Stimulated activated CD4-positive, alpha-beta T cell treated with anti-CD3 and anti-CD28 coated beads, Interleukin-2, amount 100 ng/mL, for 24 hours (primary cell): ENCODE measurements at regions not wholly inside any gene's neighbourhood (a gene's known extent, or its start where the extent isn't known, plus 50 kb on each side); places are given as distances from the start of the nearest gene placed in this dataset.
"Not testable (repeated sequence)": the region's sequence is repeated elsewhere in the genome, so short reads cannot be mapped to it uniquely, and the experiment has no call there.

Experiments
- DNase-seq, 2 donors: peaks; one replicate each; pipeline ENCODE4 v3.0.0-alpha.2; 2020

GRCh38 chr7:118843456-118843855 is 619.0 kb downstream of the ANKRD7 start:
- no peak for DNase-seq

GRCh38 chr7:118844748-118845147 is 620.2 kb downstream of the ANKRD7 start:
- no peak for DNase-seq

GRCh38 chr7:118845791-118846190 is 621.3 kb downstream of the ANKRD7 start:
- DNase-seq: no peak

DNA sequence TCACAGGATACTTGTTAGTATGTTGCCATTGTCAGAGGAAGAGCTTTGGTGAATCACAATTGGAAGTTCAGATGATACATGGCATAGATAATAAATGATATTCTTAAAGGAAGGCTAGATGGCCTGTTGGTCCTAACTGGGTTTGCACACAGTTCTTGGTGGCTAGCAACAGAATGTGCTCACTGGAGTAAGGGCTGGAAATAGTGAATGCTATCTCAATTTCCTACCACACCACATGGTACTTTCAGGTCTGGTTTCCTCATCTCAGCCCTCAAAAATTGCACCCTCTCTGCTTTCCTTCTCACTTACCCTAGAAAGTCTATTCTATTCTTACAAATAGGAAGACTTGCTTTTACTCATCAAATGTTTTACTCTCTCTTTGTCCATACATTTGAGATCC is 622.5 kb downstream of the ANKRD7 start:
- DNase-seq: no peak

GRCh38 chr7:118855290-118855689 is 630.8 kb downstream of the ANKRD7 start:
- no peak for DNase-seq

- DNase-seq: no peak
Measured at GRCh38 chr7:118858651-118859149, 634.2 kb downstream of the ANKRD7 start.

DNA sequence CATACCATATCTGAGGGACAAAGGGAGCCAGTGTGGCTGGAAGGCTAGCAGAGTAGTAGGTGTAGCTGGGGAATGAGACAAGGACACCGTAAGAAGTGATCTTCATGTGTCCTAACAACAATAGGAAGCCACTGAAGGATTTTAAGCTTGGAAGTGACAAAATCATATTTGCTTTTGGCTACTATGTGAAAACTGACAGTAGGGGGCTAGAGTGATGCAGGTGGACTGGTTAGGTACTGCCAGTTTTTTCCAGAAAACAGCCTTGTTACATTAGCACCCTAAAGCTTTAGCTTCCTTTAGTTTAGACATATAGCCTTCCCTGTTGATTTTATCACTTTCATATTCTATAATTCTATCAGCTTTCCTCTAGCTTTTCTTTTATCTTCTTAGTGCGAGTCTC is 637.1 kb downstream of the ANKRD7 start:
- no peak for DNase-seq

DNA sequence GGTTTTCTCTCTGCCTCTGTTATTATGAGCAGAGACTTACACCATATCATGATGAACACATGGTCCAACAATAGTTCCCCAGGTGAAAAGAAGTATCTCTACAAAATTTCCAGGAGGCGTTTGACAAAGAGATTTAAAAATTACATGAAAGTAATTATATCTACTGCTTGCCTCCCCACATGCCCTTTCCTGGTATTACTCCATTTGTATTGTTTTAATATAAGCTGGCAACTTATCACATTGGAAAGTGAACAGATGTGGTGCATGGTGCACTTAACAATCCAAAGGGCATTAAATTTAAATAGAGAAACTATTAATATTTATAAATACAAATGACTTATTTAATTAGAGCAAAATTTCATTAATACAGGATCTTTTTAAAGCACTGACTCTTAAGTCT is 638.2 kb downstream of the ANKRD7 start:
- no peak for DNase-seq

- DNase-seq: no peak
Measured at GRCh38 chr7:118863966-118864365, 639.5 kb downstream of the ANKRD7 start.

DNA sequence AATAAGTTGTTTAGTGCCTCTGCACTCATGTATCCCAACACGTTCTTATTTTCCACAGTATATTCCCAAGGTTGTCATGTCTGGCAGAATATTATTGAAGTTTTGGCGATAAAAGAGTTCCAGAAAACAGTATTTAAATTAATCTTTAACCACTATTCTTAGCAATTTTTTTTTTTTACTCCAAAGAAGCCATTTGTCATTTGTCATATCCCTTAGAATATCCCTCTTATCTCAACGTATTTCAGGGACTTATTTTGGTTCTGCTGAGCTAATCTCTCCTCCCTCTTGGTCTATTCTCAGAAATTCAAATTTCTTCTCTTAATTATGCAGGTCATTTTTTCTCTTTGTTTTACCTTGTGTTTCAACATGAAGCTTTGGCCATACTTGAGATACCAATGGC is 643.4 kb downstream of the ANKRD7 start:
- DNase-seq: no peak

DNA sequence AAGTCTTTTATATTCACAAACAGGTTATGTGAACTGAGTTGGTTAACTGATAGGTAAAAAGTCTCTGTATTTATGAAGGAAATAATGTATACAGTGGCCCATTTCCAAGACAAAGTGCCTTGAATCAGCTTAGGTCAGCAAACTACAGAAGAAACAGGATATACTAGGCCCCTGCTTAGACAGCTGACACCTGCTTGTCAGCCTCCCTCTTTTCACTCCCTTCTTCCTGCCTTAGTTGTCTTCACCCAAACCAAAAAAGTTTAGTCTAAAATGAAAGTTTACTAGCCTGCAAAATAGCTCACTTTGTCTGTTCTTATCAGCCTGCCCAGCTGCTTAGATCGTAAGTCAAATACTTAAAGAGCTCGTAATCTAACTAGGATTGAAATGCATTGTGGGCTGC is 644.6 kb downstream of the ANKRD7 start:
- not testable (repeated sequence) for DNase-seq

DNA sequence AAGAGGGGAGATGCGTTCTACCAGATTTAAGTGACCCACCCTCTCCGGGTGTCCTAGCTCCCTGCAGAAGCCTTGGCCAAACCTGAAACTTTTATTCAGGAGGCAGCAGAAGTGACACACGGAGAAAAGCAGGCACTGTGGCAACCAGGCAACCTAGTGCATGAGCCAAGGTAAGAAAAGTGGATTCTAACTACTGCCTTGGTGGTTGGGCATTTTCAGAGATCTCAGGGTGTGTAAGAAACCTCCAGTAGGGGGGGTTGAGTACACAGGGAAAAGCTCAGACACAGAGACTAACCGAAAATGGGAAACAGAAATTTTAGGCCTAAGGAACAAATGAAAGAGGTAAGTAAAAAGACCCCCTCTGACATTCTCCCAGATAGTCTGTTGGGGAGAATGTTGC is 645.7 kb downstream of the ANKRD7 start:
- DNase-seq: no peak

DNA sequence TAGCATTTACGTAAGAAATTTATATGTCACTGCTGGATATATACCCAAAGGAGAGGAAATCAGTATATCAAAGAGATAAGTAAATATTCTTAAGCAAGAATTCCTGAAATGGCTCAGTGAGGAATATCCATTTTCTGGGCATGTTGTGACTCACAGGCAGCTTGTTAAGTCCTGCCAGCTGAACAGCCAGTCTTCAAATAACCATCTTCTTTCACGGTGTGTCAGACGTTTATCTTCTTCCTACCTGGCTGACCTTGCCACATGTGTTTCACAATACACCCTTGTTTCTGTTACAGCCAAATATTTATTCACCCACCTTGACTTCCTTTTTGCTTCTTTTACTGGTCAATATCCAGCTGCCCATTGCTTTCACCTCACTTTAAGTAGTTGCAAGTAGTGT is 648.1 kb downstream of the ANKRD7 start:
- no peak for DNase-seq

DNA sequence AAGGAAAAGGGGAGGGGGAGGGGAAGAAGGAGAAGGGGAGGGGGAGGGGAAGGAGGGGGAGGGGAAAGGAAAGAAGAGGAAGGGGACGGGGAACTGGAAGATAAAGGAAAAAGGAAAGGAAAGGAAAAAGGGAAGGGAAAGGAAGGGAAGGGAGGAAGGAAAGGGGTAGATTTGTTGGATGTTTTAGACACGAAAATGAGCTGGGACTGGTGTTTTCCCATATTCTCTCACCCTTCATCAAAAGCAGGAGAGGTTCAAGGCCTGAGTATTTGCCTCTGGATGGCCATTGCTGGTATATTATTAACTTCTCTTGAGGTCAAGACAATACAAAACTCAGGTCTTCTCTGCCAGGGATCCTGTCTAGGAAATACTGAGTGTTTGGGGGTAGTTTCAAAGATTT is 652.7 kb downstream of the ANKRD7 start:
- DNase-seq: no peak

DNA sequence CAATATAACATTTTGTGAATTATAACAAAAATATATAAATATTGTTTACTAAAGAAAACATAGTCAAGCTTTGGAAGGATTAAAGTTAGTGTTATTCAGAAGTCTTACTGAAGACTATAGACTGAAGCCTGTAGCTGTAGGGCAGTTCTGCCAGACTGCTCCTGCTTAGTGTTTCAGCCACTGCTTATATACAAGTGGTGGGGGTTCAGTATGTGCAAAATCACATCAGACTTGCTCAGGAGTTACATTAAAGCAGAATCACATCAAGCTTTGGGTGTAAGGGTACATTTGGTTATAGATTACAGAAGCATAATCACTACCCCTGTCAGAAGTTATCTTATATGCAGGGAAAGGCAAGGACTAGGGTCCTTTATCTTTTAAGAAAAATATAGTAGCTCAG is 653.8 kb downstream of the ANKRD7 start:
- no peak for DNase-seq

- DNase-seq: no peak
Measured at GRCh38 chr7:118898284-118898683, 673.8 kb downstream of the ANKRD7 start.

- no peak for DNase-seq
Measured at GRCh38 chr7:118902600-118902999, 678.1 kb downstream of the ANKRD7 start.

DNA sequence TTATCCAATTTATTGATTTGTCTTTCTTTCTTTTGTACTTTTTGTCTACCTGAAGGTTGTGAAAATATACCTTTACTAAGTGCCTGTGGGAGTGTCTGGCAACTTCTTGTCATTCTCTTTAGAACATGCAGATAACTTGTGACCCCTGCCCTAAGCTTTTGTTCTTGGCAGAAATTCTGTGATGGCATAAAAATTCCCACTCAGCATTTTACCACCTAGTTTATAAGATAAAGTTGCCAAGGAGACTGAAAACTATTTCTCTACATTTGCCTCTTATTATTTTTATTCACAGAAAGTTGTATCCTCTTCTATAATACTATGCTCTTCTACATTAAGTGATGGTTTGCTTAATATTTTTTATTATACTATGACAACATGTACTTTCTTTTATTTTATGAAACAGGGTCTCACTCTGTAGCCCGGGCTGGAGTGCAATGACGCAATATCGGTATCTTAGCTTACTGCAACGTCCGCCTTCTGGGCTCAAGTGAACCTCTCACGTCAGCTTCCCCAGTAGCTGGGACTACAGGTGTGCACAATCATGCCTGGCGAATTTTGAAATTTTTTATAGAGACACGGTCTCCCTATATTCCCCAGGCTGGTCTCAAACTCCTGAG is 683.5 kb downstream of the ANKRD7 start:
- no peak for DNase-seq

GRCh38 chr7:118916120-118916519 is 691.6 kb downstream of the ANKRD7 start:
- DNase-seq: not testable (repeated sequence)

DNA sequence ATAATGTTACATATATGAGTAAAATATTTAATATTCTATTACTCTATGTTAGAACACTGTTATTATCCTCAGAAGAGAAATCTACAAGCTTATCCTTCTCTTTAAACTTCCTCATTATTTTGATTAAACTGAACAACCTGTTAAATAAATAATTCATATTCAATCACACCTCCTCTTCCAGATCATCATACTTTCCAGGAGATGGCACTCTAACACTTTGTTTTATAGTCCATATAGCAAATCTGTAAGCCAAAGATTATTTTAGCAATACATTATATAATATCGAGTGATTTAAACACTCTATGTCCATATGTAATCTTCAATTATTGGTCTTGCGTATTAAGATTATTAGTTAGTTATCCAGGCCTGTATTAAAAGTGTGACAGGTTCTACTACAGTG is 694.1 kb downstream of the ANKRD7 start:
- DNase-seq: no peak

- no peak for DNase-seq
Measured at GRCh38 chr7:118938845-118939244, 714.3 kb downstream of the ANKRD7 start.

GRCh38 chr7:118944271-118944670 is 719.8 kb downstream of the ANKRD7 start:
- no peak for DNase-seq

GRCh38 chr7:118945911-118946682 is 721.6 kb downstream of the ANKRD7 start:
- DNase-seq: no peak

DNA sequence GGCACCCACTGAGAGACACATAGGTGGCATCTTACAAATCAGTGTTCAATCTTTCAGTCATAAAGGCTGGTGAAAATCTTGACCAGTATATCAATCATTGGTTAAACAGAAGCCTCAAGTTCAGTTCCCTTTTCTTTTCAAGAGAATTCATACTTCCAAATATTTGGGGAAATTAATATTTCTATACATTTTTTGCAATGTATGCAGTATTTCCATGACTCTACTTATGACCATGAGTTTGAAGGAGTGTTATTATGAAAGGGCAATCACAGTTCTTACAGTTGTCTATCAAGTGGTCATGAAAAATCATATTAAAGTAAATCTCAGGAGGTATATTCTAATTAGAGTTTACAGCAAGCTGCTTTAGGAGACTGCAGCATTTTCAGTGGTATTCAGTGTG is 724.0 kb downstream of the ANKRD7 start:
- DNase-seq: no peak

DNA sequence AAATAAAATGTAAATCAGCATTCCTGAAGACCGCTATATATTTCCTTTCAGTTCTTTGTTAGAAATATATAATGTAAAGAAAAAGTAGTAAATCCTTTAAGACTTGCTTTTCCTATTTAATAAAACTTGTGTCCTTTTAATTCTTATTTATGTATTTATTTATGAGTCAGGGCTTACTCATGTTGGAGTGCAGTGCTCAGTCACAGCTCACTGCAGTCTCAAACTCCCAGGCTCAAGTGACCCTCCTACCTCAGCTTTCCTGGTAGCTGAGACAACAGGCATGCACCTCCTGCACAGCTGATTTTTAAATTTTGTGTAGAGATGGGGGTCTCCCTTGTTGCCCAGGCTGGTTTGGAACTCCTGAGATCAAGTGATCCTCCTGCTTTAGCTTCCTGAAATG is 724.5 kb downstream of the ANKRD7 start:
- DNase-seq: no peak
